ENCODE measurements at regions not wholly inside any gene's neighbourhood (a gene's known extent, or its start where the extent isn't known, plus 50 kb on each side); places are given as distances from the start of the nearest gene placed in this dataset.

- WGBS (ENCODE audit: low lambda C conversion rate) = 45% methylated on average over 7 of the region's 7 CpGs
- no peaks in the 10 kb centered on the region for H3K36me3 ChIP-seq (replicated peaks in 1 of 2; ENCODE audit: control insufficient read depth in 1 of 2, insufficient read depth in 2 of 2, low read length in 2 of 2)
- no peak overlapping the region for H3K4me3 ChIP-seq (replicated peaks in 1 of 3; ENCODE audit: insufficient read depth in 1 of 3, low read depth in 2 of 3, low read length in 3 of 3)
- no peaks in the 10 kb centered on the region for H3K9me3 ChIP-seq (ENCODE audit: low read length)
- H3K9ac ChIP-seq (ENCODE audit: insufficient read depth, low read depth, low read length) = no peak overlapping the region
- H4K20me1 ChIP-seq (ENCODE audit: insufficient read depth, low read length) = no peaks in the 10 kb centered on the region
- BruUV-seq (replicated peaks) = no TSS peak
- CTCF ChIA-PET (ENCODE audit: low intra/inter-chr PET ratio, low total read pairs) = no interaction called here
- TF ChIP-seq ZNF343 (CRISPR knock-in tag; IDR thresholded peaks at IDR 0.05) (no peak), ZSCAN21 (CRISPR knock-in tag; IDR thresholded peaks at IDR 0.05; ENCODE audit: borderline replicate concordance) (no peak), MTF1 (CRISPR knock-in tag; IDR thresholded peaks at IDR 0.05) (no peak), ZC3H13 (CRISPR knock-in tag; IDR thresholded peaks at IDR 0.05) (no peak), ZFP91 (CRISPR knock-in tag; IDR thresholded peaks at IDR 0.05; ENCODE audit: borderline replicate concordance) (no peak), SIX4 (CRISPR knock-in tag; IDR thresholded peaks at IDR 0.05) (no peak), ZNF713 (CRISPR knock-in tag; IDR thresholded peaks at IDR 0.05) (no peak), GTF2F1 (IDR thresholded peaks at IDR 0.05; ENCODE audit: low read length) (no peak)
- TF ChIP-seq, protein P1, sequence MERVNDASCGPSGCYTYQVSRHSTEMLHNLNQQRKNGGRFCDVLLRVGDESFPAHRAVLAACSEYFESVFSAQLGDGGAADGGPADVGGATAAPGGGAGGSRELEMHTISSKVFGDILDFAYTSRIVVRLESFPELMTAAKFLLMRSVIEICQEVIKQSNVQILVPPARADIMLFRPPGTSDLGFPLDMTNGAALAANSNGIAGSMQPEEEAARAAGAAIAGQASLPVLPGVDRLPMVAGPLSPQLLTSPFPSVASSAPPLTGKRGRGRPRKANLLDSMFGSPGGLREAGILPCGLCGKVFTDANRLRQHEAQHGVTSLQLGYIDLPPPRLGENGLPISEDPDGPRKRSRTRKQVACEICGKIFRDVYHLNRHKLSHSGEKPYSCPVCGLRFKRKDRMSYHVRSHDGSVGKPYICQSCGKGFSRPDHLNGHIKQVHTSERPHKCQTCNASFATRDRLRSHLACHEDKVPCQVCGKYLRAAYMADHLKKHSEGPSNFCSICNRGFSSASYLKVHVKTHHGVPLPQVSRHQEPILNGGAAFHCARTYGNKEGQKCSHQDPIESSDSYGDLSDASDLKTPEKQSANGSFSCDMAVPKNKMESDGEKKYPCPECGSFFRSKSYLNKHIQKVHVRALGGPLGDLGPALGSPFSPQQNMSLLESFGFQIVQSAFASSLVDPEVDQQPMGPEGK (CRISPR knock-in tag; IDR thresholded peaks at IDR 0.05) = no peak
- intact Hi-C loops (cut with micrococcal nuclease; ENCODE audit: unreplicated experiment) = no loop called here
- ATAC-seq = no peak
- H2AFZ ChIP-seq (ENCODE audit: low read length) = no peak overlapping the region
- no peak overlapping the region for H3K27ac ChIP-seq (ENCODE audit: extremely low read length, insufficient read depth, low read length)
- POLR2A ChIA-PET = no interaction called here
- peaks cover 6 to 85% of the 10 kb centered on the region in 2 experiments for H3K27me3 ChIP-seq (ENCODE audit: control insufficient read depth in 1 of 2, insufficient read depth in 2 of 2, low read length in 2 of 2)
- no peaks in the 10 kb centered on the region for H3K4me1 ChIP-seq (ENCODE audit: insufficient read depth, low read length)
- no peak overlapping the region for H3K4me2 ChIP-seq (ENCODE audit: low read depth, low read length)
- no peak for DNase-seq (ENCODE audit: low spot score)
- in situ Hi-C loops (cut with HindIII; ENCODE audit: extremely low pct_ligation_motif_present, low pct_unique_long_range_greater_than_20kb) = no loop called here
- no peaks in the 10 kb centered on the region for H3K79me2 ChIP-seq (ENCODE audit: insufficient read depth, low read length)
- FAIRE-seq = no peak
These were observed 120.0 kb upstream of the TCERG1L start for GRCh38 chr10:131431533-131431932.
